H1 (cell line): ENCODE measurements at regions not wholly inside any gene's neighbourhood (a gene's known extent, or its start where the extent isn't known, plus 50 kb on each side); places are given as distances from the start of the nearest gene placed in this dataset.
A peak's percentile ranks its signal among the peaks of the same experiment; 100 is the strongest.

Experiments used
- CTCF ChIA-PET: fragments of 300-600 bp; sonication (Branson Sonifier 250); formaldehyde crosslinking; loops from one replicate; lab custom pipeline; 2021; ENCODE audit not compliant: partially characterized antibody; lab: Charles Lee
- POLR2A ChIA-PET: fragments of 300-600 bp; sonication (Branson Sonifier 250); formaldehyde crosslinking; loops from one replicate; lab custom pipeline; 2021; ENCODE audit warnings: inconsistent platforms; ENCODE audit not compliant: partially characterized antibody; lab: Charles Lee
- DNase-seq, 2 experiments: peaks; one replicate each; pipeline versions ENCODE4 v3.0.0 to v3.0.0-alpha.2; 2010 to 2022; ENCODE audit warnings: low spot score in 2 of 2, low read depth in 1 of 2, mixed read lengths in 1 of 2
- FAIRE-seq: peaks from 2 replicates; lab custom pipeline; 2011; peaks lifted over from hg19 to GRCh38; lab: Jason Lieb, UNC
- H2AFZ ChIP-seq: 2 replicates; pipeline ENCODE4 v1.8.1; 2012; ENCODE audit warnings: low read length, inconsistent platforms
- H2AK5ac ChIP-seq: 2 replicates; pipeline ENCODE4 v1.6.1; 2013; ENCODE audit warnings: low read depth, low read length
- H2BK120ac ChIP-seq: replicated peaks from 2 replicates; pipeline ENCODE3; 2013; ENCODE audit warnings: low read depth, low read length, inconsistent platforms
- H2BK12ac ChIP-seq: 2 replicates; pipeline ENCODE4 v1.6.1; 2013; ENCODE audit warnings: low read depth, low read length
- H2BK15ac ChIP-seq: 2 replicates; pipeline ENCODE4 v1.6.1; 2013; ENCODE audit warnings: low read length
- H2BK20ac ChIP-seq: 2 replicates; pipeline ENCODE4 v1.6.1; 2013; ENCODE audit warnings: low read length
- H2BK5ac ChIP-seq: 2 replicates; pipeline ENCODE4 v1.6.1; 2013; ENCODE audit warnings: low read depth, low read length
- H3K14ac ChIP-seq: 2 replicates; pipeline ENCODE4 v1.6.1; 2013; ENCODE audit warnings: inconsistent platforms; ENCODE audit not compliant: insufficient read length
- H3K18ac ChIP-seq: 2 replicates; pipeline ENCODE4 v1.6.1; 2013; ENCODE audit warnings: low read length; ENCODE audit errors: extremely low read depth
- H3K23ac ChIP-seq: 2 replicates; pipeline ENCODE4 v1.6.1; 2013; ENCODE audit warnings: inconsistent platforms; ENCODE audit not compliant: insufficient read length
- H3K23me2 ChIP-seq: 2 replicates; pipeline ENCODE4 v1.6.1; 2013; ENCODE audit warnings: low read depth, low read length
- H3K27ac ChIP-seq: 2 replicates; pipeline ENCODE4 v1.6.1; 2011; ENCODE audit warnings: low read depth, low read length, inconsistent platforms
- H3K27me3 ChIP-seq, 4 experiments: replicated peaks in 1 of 4; 1 replicate in 1 of 4; 2 replicates in 3 of 4; pipeline versions ENCODE4 v1.6.1 to v1.8.1; 2011 to 2013; ENCODE audit warnings: low read length in 3 of 4, mild to moderate bottlenecking in 3 of 4, inconsistent platforms in 2 of 4, mixed read lengths in 2 of 4, moderate library complexity in 1 of 4; ENCODE audit not compliant: control insufficient read depth in 3 of 4, insufficient read depth in 3 of 4; ENCODE audit errors: extremely low read depth in 1 of 4
- H3K36me3 ChIP-seq, 4 experiments: 2 replicates each; pipeline versions ENCODE4 v1.6.1 to v1.8.1; 2011 to 2013; ENCODE audit warnings: mild to moderate bottlenecking in 4 of 4, low read length in 3 of 4, moderate library complexity in 2 of 4, control low read depth in 1 of 4, inconsistent platforms in 1 of 4; ENCODE audit not compliant: insufficient read depth in 4 of 4, control insufficient read depth in 2 of 4
- H3K4ac ChIP-seq: replicated peaks from 2 replicates; pipeline ENCODE3; 2013; ENCODE audit warnings: low read length, low read depth, mixed read lengths, inconsistent platforms; ENCODE audit not compliant: insufficient read length
- H3K4me1 ChIP-seq, 4 experiments: replicated peaks in 1 of 4; 1 replicate in 1 of 4; 2 replicates in 3 of 4; pipeline versions ENCODE4 v1.6.1 to v1.8.1; 2011 to 2013; ENCODE audit warnings: low read length in 3 of 4, inconsistent platforms in 2 of 4, mixed read lengths in 1 of 4; ENCODE audit not compliant: insufficient read depth in 4 of 4, control insufficient read depth in 3 of 4
- H3K4me2 ChIP-seq, 2 experiments: 2 replicates each; pipeline versions ENCODE4 v1.6.1 to v1.8.1; 2011 to 2013; ENCODE audit warnings: low read depth in 2 of 2, low read length in 2 of 2, control low read depth in 1 of 2, inconsistent platforms in 1 of 2, mild to moderate bottlenecking in 1 of 2; ENCODE audit not compliant: insufficient read depth in 1 of 2
- H3K4me3 ChIP-seq, 4 experiments: fragments of 200-600, 300-600 bp in 1 of 4; sonication (generic), shearing (Covaris generic), sonication (Bioruptor Twin) in 1 of 4; 2 replicates each; pipeline versions ENCODE4 v1.5.1 to v1.8.1; 2011 to 2016; ENCODE audit warnings: low read length in 4 of 4, low read depth in 3 of 4, control low read depth in 2 of 4, inconsistent platforms in 2 of 4, mild to moderate bottlenecking in 2 of 4, mixed read lengths in 1 of 4, moderate library complexity in 1 of 4; ENCODE audit not compliant: insufficient read depth in 2 of 4; ENCODE audit errors: extremely low read depth in 1 of 4
- H3K56ac ChIP-seq: replicated peaks from 2 replicates; pipeline ENCODE3; 2013; ENCODE audit warnings: low read depth, mild to moderate bottlenecking, mixed read lengths, low read length, inconsistent platforms; ENCODE audit not compliant: insufficient read length
- H3K79me1 ChIP-seq: 2 replicates; pipeline ENCODE4 v1.6.1; 2013; ENCODE audit warnings: low read depth, low read length, control low read depth
- H3K79me2 ChIP-seq, 2 experiments: 2 replicates each; pipeline versions ENCODE4 v1.6.1 to v1.8.1; 2012 to 2013; ENCODE audit warnings: low read length in 2 of 2, mild to moderate bottlenecking in 2 of 2, inconsistent platforms in 1 of 2; ENCODE audit not compliant: insufficient read depth in 2 of 2, control insufficient read depth in 1 of 2
- H3K9ac ChIP-seq, 4 experiments: replicated peaks in 1 of 4; 1 replicate in 1 of 4; 2 replicates in 3 of 4; pipeline versions ENCODE4 v1.6.1 to v1.8.1; 2011 to 2013; ENCODE audit warnings: low read depth in 3 of 4, low read length in 3 of 4, control low read depth in 2 of 4, mild to moderate bottlenecking in 2 of 4, moderate library complexity in 2 of 4, inconsistent platforms in 1 of 4; ENCODE audit errors: extremely low read depth in 1 of 4
- H3K9me3 ChIP-seq, 2 experiments: 2 replicates each; pipeline versions ENCODE4 v1.6.1 to v1.8.1; 2012 to 2013; ENCODE audit warnings: mild to moderate bottlenecking in 2 of 2, moderate library complexity in 2 of 2, control low read depth in 1 of 2, inconsistent platforms in 1 of 2, low read depth in 1 of 2, low read length in 1 of 2, mixed read lengths in 1 of 2; ENCODE audit not compliant: insufficient read depth in 2 of 2
- H4K20me1 ChIP-seq, 2 experiments: replicated peaks in 1 of 2; 2 replicates each; pipeline versions ENCODE3 to v1.8.1; 2011 to 2013; ENCODE audit warnings: inconsistent platforms in 2 of 2, low read length in 2 of 2, mild to moderate bottlenecking in 1 of 2; ENCODE audit not compliant: insufficient read depth in 2 of 2, control insufficient read depth in 1 of 2
- H4K5ac ChIP-seq: 2 replicates; pipeline ENCODE4 v1.6.1; 2013; ENCODE audit warnings: low read length, low read depth, mixed read lengths, inconsistent platforms; ENCODE audit not compliant: insufficient read length
- H4K8ac ChIP-seq: 2 replicates; pipeline ENCODE4 v1.8.0; 2013; ENCODE audit warnings: mild to moderate bottlenecking, moderate library complexity, low read length, inconsistent platforms; ENCODE audit not compliant: insufficient read depth; ENCODE audit errors: extremely low read depth
- H4K91ac ChIP-seq: replicated peaks from 2 replicates; pipeline ENCODE3; 2013; ENCODE audit warnings: low read length, mixed read lengths, inconsistent platforms; ENCODE audit not compliant: insufficient read length
- BRCA1 ChIP-seq: IDR thresholded peaks from 2 replicates; pipeline ENCODE4 v1.6.1; 2012; ENCODE audit warnings: low read depth, low read length, improper control_type of control experiment
- EP300 ChIP-seq, 2 experiments: IDR thresholded peaks; 1 replicate in 1 of 2; 2 replicates in 1 of 2; pipeline ENCODE4 v1.6.1; 2011 to 2012; ENCODE audit warnings: low read depth in 2 of 2, low read length in 2 of 2, mild to moderate bottlenecking in 2 of 2, borderline replicate concordance in 1 of 2, inconsistent platforms in 1 of 2, moderate library complexity in 1 of 2
- GABPA ChIP-seq: IDR thresholded peaks from 2 replicates; pipeline ENCODE4 v1.6.1; 2011; ENCODE audit warnings: mild to moderate bottlenecking, low read length, moderate library complexity, borderline replicate concordance; ENCODE audit not compliant: insufficient read depth
- MAFK ChIP-seq: IDR thresholded peaks from 2 replicates; pipeline ENCODE4 v1.6.1; 2012; ENCODE audit warnings: low read depth, mild to moderate bottlenecking, improper control_type of control experiment, low read length
- MAX ChIP-seq: IDR thresholded peaks from 2 replicates; pipeline ENCODE4 v1.6.1; 2012; ENCODE audit warnings: inconsistent platforms
- POLR2AphosphoS5 ChIP-seq: IDR thresholded peaks from 2 replicates; pipeline ENCODE4 v1.6.1; 2011; ENCODE audit warnings: low read depth, low read length
- SP2 ChIP-seq: IDR thresholded peaks from 2 replicates; pipeline ENCODE4 v1.6.1; 2012; ENCODE audit warnings: mild to moderate bottlenecking, low read length, inconsistent platforms
- SRF ChIP-seq: IDR thresholded peaks from 2 replicates; pipeline ENCODE4 v1.6.1; 2011; ENCODE audit warnings: mild to moderate bottlenecking, low read depth, low read length, moderate library complexity

GRCh38 chr7:12926206-12926605 lies 238.8 kb downstream of the ARL4A start:
- CTCF ChIA-PET = interaction anchor here (1.2 kb wide), 1 partner anchor 240 kb away, joined by 5 read pairs; no protein-coding TSS in a partner anchor
- FAIRE-seq = no peak
- no peaks in the 10 kb centered on the region for H3K79me1 ChIP-seq

More at GRCh38 chr7:12926206-12926605, 238.8 kb downstream of the ARL4A start:
- Histone ChIP-seq H2BK120ac (no peak overlapping the region), H4K91ac (no peak overlapping the region), H3K9me3 (no peaks in the 10 kb centered on the region), H2BK15ac (no peak overlapping the region), H3K14ac (no peak overlapping the region), H3K56ac (no peak overlapping the region), H3K23ac (no peak overlapping the region), H3K9ac (no peak overlapping the region), H4K20me1 (no peaks in the 10 kb centered on the region), H2BK5ac (no peak overlapping the region), H4K5ac (no peak overlapping the region), H3K4me2 (no peak overlapping the region), H3K79me2 (no peaks in the 10 kb centered on the region), H3K36me3 (no peaks in the 10 kb centered on the region), H3K27me3 (no peaks in the 10 kb centered on the region), H3K27ac (no peak overlapping the region), H2BK20ac (no peak overlapping the region), H2BK12ac (no peak overlapping the region), H3K4me1 (no peaks in the 10 kb centered on the region; a peak in 2 of 7 replicates), H3K4ac (no peak overlapping the region), H3K23me2 (no peaks in the 10 kb centered on the region), H2AK5ac (no peak overlapping the region), H3K18ac (no peak overlapping the region), H3K4me3 (no peak overlapping the region), H4K8ac (no peak overlapping the region), H2AFZ (0 out of 2 replicates have a peak overlapping the region, but pooled peaks have one; percentile 24)
- POLR2A ChIA-PET = no interaction called here
- DNase-seq = no peak
- TF ChIP-seq POLR2AphosphoS5 = no peak
- no peak for TF ChIP-seq SRF
- no peak for TF ChIP-seq MAFK
- no peak for TF ChIP-seq SP2
- TF ChIP-seq BRCA1 = no peak
- no peak for TF ChIP-seq EP300 (IDR thresholded peaks at IDR 0.05; ENCODE audit: borderline replicate concordance in 1 of 2, low read depth in 2 of 2, low read length in 2 of 2)
- no peak for TF ChIP-seq MAX
- no peak for TF ChIP-seq GABPA
